ENCODE measurements at regions not wholly inside any gene's neighbourhood (a gene's known extent, or its start where the extent isn't known, plus 50 kb on each side); places are given as distances from the start of the nearest gene placed in this dataset.
"Not testable (repeated sequence)": the region's sequence is repeated elsewhere in the genome, so short reads cannot be mapped to it uniquely, and the experiment has no call there.

GRCh38 chr14:48243900-48244299 is 568.5 kb upstream of the MDGA2 start:
- no peak for TF ChIP-seq CTCF (IDR thresholded peaks at IDR 0.05)
- no peak for TF ChIP-seq ZFX (IDR thresholded peaks at IDR 0.05; ENCODE audit: borderline replicate concordance)
- H3K27ac ChIP-seq = no peak overlapping the region

GRCh38 chr14:48229091-48229490 is 553.7 kb upstream of the MDGA2 start:
- no peak for TF ChIP-seq ZFX (IDR thresholded peaks at IDR 0.05; ENCODE audit: borderline replicate concordance)
- no peak for TF ChIP-seq CTCF (IDR thresholded peaks at IDR 0.05)
- no peak overlapping the region for H3K27ac ChIP-seq

- TF ChIP-seq CTCF (IDR thresholded peaks at IDR 0.05) = no peak
- TF ChIP-seq ZFX (IDR thresholded peaks at IDR 0.05; ENCODE audit: borderline replicate concordance) = no peak
Observed at GRCh38 chr14:48193893-48194292, 518.5 kb upstream of the MDGA2 start.

GRCh38 chr14:48149624-48150023 is 474.2 kb upstream of the MDGA2 start:
- not testable (repeated sequence) for H3K27ac ChIP-seq

More at GRCh38 chr14:48193893-48194292, 518.5 kb upstream of the MDGA2 start:
- H3K27ac ChIP-seq = no peak overlapping the region

- no peak overlapping the region for H3K27ac ChIP-seq
- no peak for TF ChIP-seq CTCF (IDR thresholded peaks at IDR 0.05)
- TF ChIP-seq ZFX (IDR thresholded peaks at IDR 0.05; ENCODE audit: borderline replicate concordance) = no peak
Observed at GRCh38 chr14:48140804-48141203, 465.4 kb upstream of the MDGA2 start.

GRCh38 chr14:48129472-48129871 is 454.1 kb upstream of the MDGA2 start:
- H3K27ac ChIP-seq = no peak overlapping the region
- TF ChIP-seq ZFX (IDR thresholded peaks at IDR 0.05; ENCODE audit: borderline replicate concordance) (no peak), CTCF (IDR thresholded peaks at IDR 0.05) (no peak)

- no peak overlapping the region for H3K27ac ChIP-seq
- TF ChIP-seq ZFX (IDR thresholded peaks at IDR 0.05; ENCODE audit: borderline replicate concordance) (no peak), CTCF (IDR thresholded peaks at IDR 0.05) (no peak)
Observed at GRCh38 chr14:48127674-48128073, 452.3 kb upstream of the MDGA2 start.

- TF ChIP-seq CTCF (IDR thresholded peaks at IDR 0.05) (no peak), ZFX (IDR thresholded peaks at IDR 0.05; ENCODE audit: borderline replicate concordance) (no peak)
- H3K27ac ChIP-seq = no peak overlapping the region
Observed at GRCh38 chr14:48125654-48126053, 450.2 kb upstream of the MDGA2 start.

All from 22Rv1 (cell line).